Endothelial cell (in vitro differentiated cells): ENCODE measurements at regions not wholly inside any gene's neighbourhood (a gene's known extent, or its start where the extent isn't known, plus 50 kb on each side); places are given as distances from the start of the nearest gene placed in this dataset.

Source experiments
- DNase-seq: peaks from one replicate; pipeline ENCODE4 v3.0.0; 2021; ENCODE audit warnings: low spot score
- H3K27ac Mint-ChIP-seq: one replicate; pipeline ENCODE4 v1.8.0; 2021; ENCODE audit warnings: mixed read lengths, inconsistent platforms; ENCODE audit not compliant: unreplicated experiment
- H3K27me3 Mint-ChIP-seq: one replicate; pipeline ENCODE4 v1.8.0; 2021; ENCODE audit warnings: mild to moderate bottlenecking, moderate library complexity, mixed read lengths, inconsistent platforms; ENCODE audit not compliant: unreplicated experiment
- H3K36me3 Mint-ChIP-seq: one replicate; pipeline ENCODE4 v1.8.0; 2021; ENCODE audit warnings: mild to moderate bottlenecking, low read depth, mixed read lengths, inconsistent platforms; ENCODE audit not compliant: unreplicated experiment
- H3K4me1 Mint-ChIP-seq: one replicate; pipeline ENCODE4 v1.8.0; 2021; ENCODE audit warnings: mild to moderate bottlenecking, mixed read lengths, inconsistent platforms; ENCODE audit not compliant: unreplicated experiment
- H3K4me3 Mint-ChIP-seq: one replicate; pipeline ENCODE4 v1.8.0; 2021; ENCODE audit warnings: mild to moderate bottlenecking, mixed read lengths, inconsistent platforms; ENCODE audit not compliant: unreplicated experiment
- H3K9me3 Mint-ChIP-seq: one replicate; pipeline ENCODE4 v1.8.0; 2021; ENCODE audit warnings: mixed read lengths, inconsistent platforms; ENCODE audit not compliant: unreplicated experiment
- TF ChIP-seq, protein P1 (sequence below): fragments of 200-600 bp; sonication (generic); IDR thresholded peaks from one replicate; pipeline ENCODE4 v1.5.0; 2021; ENCODE audit warnings: antibody characterized with exemption; ENCODE audit not compliant: unreplicated experiment

DNA sequence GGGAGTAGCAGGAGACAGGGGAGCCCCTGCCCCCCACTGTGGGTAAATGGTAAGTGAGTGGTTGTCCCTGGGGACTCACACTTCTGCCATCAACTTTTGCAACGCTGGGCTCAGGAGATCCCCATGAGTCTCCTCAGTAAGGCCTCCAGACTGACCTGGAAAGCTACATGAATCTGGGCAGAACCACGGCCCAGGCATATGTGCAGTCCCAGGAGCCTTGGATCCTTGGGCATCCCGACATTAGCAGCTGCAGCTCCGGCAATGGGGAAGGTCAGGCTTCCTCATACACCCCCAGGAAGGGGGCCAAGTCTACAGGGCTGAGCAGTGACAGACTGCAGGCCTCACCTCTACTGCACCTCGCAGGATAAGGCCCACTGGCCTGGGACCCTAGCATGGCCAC, 868.7 kb upstream of the ADGRL4 start:
- Mint-ChIP-seq H3K27me3 (no peaks in the 10 kb centered on the region), H3K36me3 (no peaks in the 10 kb centered on the region), H3K4me3 (no peak overlapping the region), H3K9me3 (no peaks in the 10 kb centered on the region), H3K4me1 (peaks cover 5% of the 10 kb centered on the region), H3K27ac (no peak overlapping the region)
- TF ChIP-seq, protein P1, sequence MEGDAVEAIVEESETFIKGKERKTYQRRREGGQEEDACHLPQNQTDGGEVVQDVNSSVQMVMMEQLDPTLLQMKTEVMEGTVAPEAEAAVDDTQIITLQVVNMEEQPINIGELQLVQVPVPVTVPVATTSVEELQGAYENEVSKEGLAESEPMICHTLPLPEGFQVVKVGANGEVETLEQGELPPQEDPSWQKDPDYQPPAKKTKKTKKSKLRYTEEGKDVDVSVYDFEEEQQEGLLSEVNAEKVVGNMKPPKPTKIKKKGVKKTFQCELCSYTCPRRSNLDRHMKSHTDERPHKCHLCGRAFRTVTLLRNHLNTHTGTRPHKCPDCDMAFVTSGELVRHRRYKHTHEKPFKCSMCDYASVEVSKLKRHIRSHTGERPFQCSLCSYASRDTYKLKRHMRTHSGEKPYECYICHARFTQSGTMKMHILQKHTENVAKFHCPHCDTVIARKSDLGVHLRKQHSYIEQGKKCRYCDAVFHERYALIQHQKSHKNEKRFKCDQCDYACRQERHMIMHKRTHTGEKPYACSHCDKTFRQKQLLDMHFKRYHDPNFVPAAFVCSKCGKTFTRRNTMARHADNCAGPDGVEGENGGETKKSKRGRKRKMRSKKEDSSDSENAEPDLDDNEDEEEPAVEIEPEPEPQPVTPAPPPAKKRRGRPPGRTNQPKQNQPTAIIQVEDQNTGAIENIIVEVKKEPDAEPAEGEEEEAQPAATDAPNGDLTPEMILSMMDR = no peak
- DNase-seq = no peak

DNA sequence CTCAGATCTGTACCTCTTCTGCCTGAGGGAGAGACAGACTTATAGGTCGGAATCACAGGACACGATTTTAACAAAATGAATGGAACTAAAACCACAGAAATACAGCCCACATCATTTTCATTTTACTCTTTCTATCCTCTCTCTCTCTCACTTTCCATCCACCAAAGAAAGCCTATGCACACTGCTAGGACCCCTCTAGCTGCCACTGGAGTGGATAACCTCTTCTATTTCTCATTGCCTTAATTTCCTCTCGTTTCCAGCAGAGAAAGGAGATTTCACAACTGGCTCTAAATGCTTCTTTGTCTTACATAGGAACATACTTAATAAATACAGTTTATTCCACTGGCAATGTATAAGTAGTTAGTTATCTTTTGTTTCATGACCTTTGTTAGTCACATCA, 867.8 kb upstream of the ADGRL4 start:
- Mint-ChIP-seq H3K36me3 (no peaks in the 10 kb centered on the region), H3K4me1 (peaks cover under 1% of the 10 kb centered on the region), H3K4me3 (no peak overlapping the region), H3K9me3 (no peaks in the 10 kb centered on the region), H3K27ac (no peak overlapping the region), H3K27me3 (no peaks in the 10 kb centered on the region)
- DNase-seq = no peak
- TF ChIP-seq, protein P1 = no peak

GRCh38 chr1:79859212-79859948, 852.9 kb upstream of the ADGRL4 start:
- Mint-ChIP-seq H3K4me3 (no peak overlapping the region), H3K27me3 (no peaks in the 10 kb centered on the region), H3K4me1 (peaks cover 5% of the 10 kb centered on the region), H3K9me3 (no peaks in the 10 kb centered on the region), H3K27ac (no peak overlapping the region), H3K36me3 (no peaks in the 10 kb centered on the region)
- no peak for DNase-seq
- TF ChIP-seq, protein P1 = no peak

GRCh38 chr1:79852004-79852403, 845.5 kb upstream of the ADGRL4 start:
- Mint-ChIP-seq H3K27me3 (no peaks in the 10 kb centered on the region), H3K36me3 (no peaks in the 10 kb centered on the region), H3K27ac (no peak overlapping the region), H3K9me3 (no peaks in the 10 kb centered on the region), H3K4me1 (no peaks in the 10 kb centered on the region), H3K4me3 (no peak overlapping the region)
- TF ChIP-seq, protein P1 = peak; percentile 37
- no peak for DNase-seq

DNA sequence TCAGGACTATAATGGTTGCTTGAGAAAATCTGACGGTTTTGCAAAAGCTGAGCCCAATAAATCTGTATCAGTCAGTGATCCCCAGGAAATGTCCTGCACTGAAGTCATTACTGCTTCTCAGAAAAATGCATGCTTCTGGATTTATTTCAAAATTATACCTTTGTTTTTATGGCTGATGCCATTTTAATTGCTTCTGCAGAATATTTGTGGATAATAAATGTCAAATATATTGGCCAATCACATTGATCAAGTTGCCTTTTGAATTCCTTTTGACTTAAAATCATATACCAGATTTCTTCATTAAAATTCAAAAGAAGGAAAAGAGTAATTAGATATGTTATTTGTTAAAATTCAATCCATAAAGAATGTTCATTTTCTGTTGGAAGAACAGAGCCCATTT, 842.9 kb upstream of the ADGRL4 start:
- no peaks in the 10 kb centered on the region for H3K27me3 Mint-ChIP-seq
- H3K36me3 Mint-ChIP-seq = no peaks in the 10 kb centered on the region
- no peaks in the 10 kb centered on the region for H3K4me1 Mint-ChIP-seq
- H3K9me3 Mint-ChIP-seq = no peaks in the 10 kb centered on the region
- H3K27ac Mint-ChIP-seq = no peak overlapping the region
- TF ChIP-seq, protein P1 = no peak
- no peak overlapping the region for H3K4me3 Mint-ChIP-seq
- no peak for DNase-seq
